NCI-H2196 treated with DMSO at 0.1 percent for 48 hours (cell line): ENCODE measurements at regions not wholly inside any gene's neighbourhood (a gene's known extent, or its start where the extent isn't known, plus 50 kb on each side); places are given as distances from the start of the nearest gene placed in this dataset.

Experiments
- DNase-seq: peaks from one replicate; lab custom pipeline; 2025; ENCODE audit not compliant: unreplicated experiment; lab: John Stamatoyannopoulos, UW

- DNase-seq, result no peak
Observed at GRCh38 chr11:95692526-95693260, 96.9 kb downstream of the FAM76B start.

GRCh38 chr11:95690100-95690499, 99.5 kb downstream of the FAM76B start:
- DNase-seq, result no peak

- DNase-seq, result no peak
Observed at GRCh38 chr11:95688501-95689222, 100.9 kb downstream of the FAM76B start.

GRCh38 chr11:95688015-95688414, 101.6 kb downstream of the FAM76B start:
- no peak for DNase-seq

- DNase-seq, result no peak
Observed at GRCh38 chr11:95686265-95686664, 103.3 kb downstream of the FAM76B start.

GRCh38 chr11:95684701-95685100, 104.9 kb downstream of the FAM76B start:
- DNase-seq, result no peak

- no peak for DNase-seq
Observed at GRCh38 chr11:95684170-95684569, 105.4 kb downstream of the FAM76B start.

GRCh38 chr11:95682552-95682951, 107.0 kb downstream of the FAM76B start:
- DNase-seq, result no peak

- no peak for DNase-seq
Observed at GRCh38 chr11:95680169-95680929, 109.2 kb downstream of the FAM76B start.

- no peak for DNase-seq
Observed at GRCh38 chr11:95678988-95679387, 110.6 kb downstream of the FAM76B start.

GRCh38 chr11:95676308-95676707, 113.3 kb downstream of the FAM76B start:
- no peak for DNase-seq

- no peak for DNase-seq
Observed at GRCh38 chr11:95675585-95675984, 114.0 kb downstream of the FAM76B start.

- DNase-seq, result no peak
Observed at GRCh38 chr11:95674657-95675358, 114.8 kb downstream of the FAM76B start.

GRCh38 chr11:95671768-95672167, 117.8 kb downstream of the FAM76B start:
- DNase-seq, result no peak

GRCh38 chr11:95668131-95668530, 121.5 kb downstream of the FAM76B start:
- no peak for DNase-seq

GRCh38 chr11:95661162-95661561, 128.4 kb downstream of the FAM76B start:
- DNase-seq, result no peak

- DNase-seq, result no peak
Observed at GRCh38 chr11:95660038-95660437, 129.5 kb downstream of the FAM76B start.

- DNase-seq, result no peak
Observed at GRCh38 chr11:95659088-95659487, 130.5 kb downstream of the FAM76B start.

GRCh38 chr11:95655536-95655935, 134.0 kb downstream of the FAM76B start:
- DNase-seq, result no peak

- DNase-seq, result no peak
Observed at GRCh38 chr11:95653680-95654079, 135.9 kb downstream of the FAM76B start.

- DNase-seq, result no peak
Observed at GRCh38 chr11:95653099-95653498, 136.5 kb downstream of the FAM76B start.
